HepG2 (cell line): ENCODE measurements at regions not wholly inside any gene's neighbourhood (a gene's known extent, or its start where the extent isn't known, plus 50 kb on each side); places are given as distances from the start of the nearest gene placed in this dataset.

Experiments used
- ATAC-seq: fragments of 200-7000 bp; cut with Tn5 transposase; 3 replicates; pipeline ENCODE4 v1.9.1; 2020; ENCODE audit warnings: mild to moderate bottlenecking, moderate library complexity
- BruUV-seq: library from RNA; stranded (reverse); fragments of 400-500 nt; replicated peaks from 2 replicates; lab custom pipeline; 2021; lab: Mats Ljungman, UMichigan
- CTCF ChIA-PET: fragments of 300-600 bp; formaldehyde crosslinking; extraction: SDS; loops from one replicate; lab custom pipeline; 2021; ENCODE audit warnings: low total read pairs, inconsistent platforms, low intra/inter-chr PET ratio; lab: Yijun Ruan, JAX
- POLR2A ChIA-PET: fragments of 350-600 bp; sonication (Branson Sonifier 250); formaldehyde crosslinking; loops from one replicate; lab custom pipeline; 2020; ENCODE audit warnings: antibody characterized with exemption, inconsistent platforms; lab: Yijun Ruan, JAX
- DNase-seq: peaks from one replicate; pipeline ENCODE4 v3.0.0-alpha.2; 2015; ENCODE audit warnings: low spot score
- FAIRE-seq: peaks from 3 replicates; lab custom pipeline; 2011; peaks lifted over from hg19 to GRCh38; lab: Jason Lieb, UNC
- H2AFZ ChIP-seq: one replicate; pipeline ENCODE4 v1.6.1; 2011; ENCODE audit warnings: low read length, inconsistent platforms
- H3K27ac ChIP-seq: fragments of 300-600 bp; 3 replicates; pipeline ENCODE4 v1.8.0; 2011; ENCODE audit warnings: mixed run types, mild to moderate bottlenecking, mixed read lengths, low read length, inconsistent platforms; ENCODE audit not compliant: insufficient read depth; ENCODE audit errors: extremely low read length
- H3K27me3 ChIP-seq, 2 experiments: fragments of 200-600 bp in 1 of 2; 2 replicates in 1 of 2; 3 replicates in 1 of 2; pipeline versions ENCODE4 v1.6.0 to v1.8.0; 2011; ENCODE audit warnings: low read length in 2 of 2, mild to moderate bottlenecking in 2 of 2, moderate library complexity in 2 of 2, inconsistent platforms in 1 of 2; ENCODE audit not compliant: insufficient read depth in 2 of 2, control insufficient read depth in 1 of 2
- H3K36me3 ChIP-seq, 2 experiments: fragments of 200-600 bp in 1 of 2; replicated peaks in 1 of 2; 2 replicates in 1 of 2; 3 replicates in 1 of 2; pipeline versions ENCODE4 v1.5.1 to v1.8.0; 2011; ENCODE audit warnings: low read length in 2 of 2, inconsistent platforms in 1 of 2; ENCODE audit not compliant: insufficient read depth in 2 of 2, control insufficient read depth in 1 of 2
- H3K4me1 ChIP-seq: 2 replicates; pipeline ENCODE4 v1.5.1; 2012; ENCODE audit warnings: low read length, inconsistent platforms; ENCODE audit not compliant: insufficient read depth
- H3K4me2 ChIP-seq: 2 replicates; pipeline ENCODE4 v1.6.0; 2011; ENCODE audit warnings: low read depth, low read length, inconsistent platforms
- H3K4me3 ChIP-seq, 3 experiments: fragments of 200-600 bp in 1 of 3; sonication (generic), shearing (Covaris generic) in 1 of 3; replicated peaks in 1 of 3; 2 replicates each; pipeline ENCODE4 v1.5.1; 2011 to 2016; ENCODE audit warnings: low read length in 3 of 3, inconsistent platforms in 2 of 3, low read depth in 2 of 3, mild to moderate bottlenecking in 2 of 3, control low read depth in 1 of 3, mixed read lengths in 1 of 3; ENCODE audit not compliant: insufficient read depth in 1 of 3
- H3K79me2 ChIP-seq: one replicate; pipeline ENCODE4 v1.6.1; 2011; ENCODE audit warnings: low read length, inconsistent platforms; ENCODE audit not compliant: insufficient read depth
- H3K9ac ChIP-seq: 2 replicates; pipeline ENCODE4 v1.6.0; 2011; ENCODE audit warnings: mild to moderate bottlenecking, low read depth, low read length, inconsistent platforms; ENCODE audit not compliant: insufficient read depth
- H3K9me3 ChIP-seq: 2 replicates; pipeline ENCODE4 v1.5.1; 2012; ENCODE audit warnings: mild to moderate bottlenecking, low read length
- H4K20me1 ChIP-seq: 2 replicates; pipeline ENCODE4 v1.6.0; 2011; ENCODE audit warnings: inconsistent platforms, mild to moderate bottlenecking, low read length, moderate library complexity; ENCODE audit not compliant: insufficient read depth
- GPN1 ChIP-seq: sonication (generic); formaldehyde crosslinking; IDR thresholded peaks from 2 replicates; pipeline ENCODE4 v1.5.1; 2020; ENCODE audit warnings: missing genetic modification reagents, borderline replicate concordance
- KDM2A ChIP-seq: sonication (generic); formaldehyde crosslinking; IDR thresholded peaks from 2 replicates; pipeline ENCODE4 v1.4.0; 2020; ENCODE audit warnings: low read depth, missing genetic modification reagents, borderline replicate concordance
- RARA ChIP-seq: IDR thresholded peaks from 2 replicates; pipeline ENCODE4 v1.6.1; 2016; ENCODE audit warnings: missing genetic modification reagents, missing compliant biosample characterization
- RORA ChIP-seq: sonication (generic); formaldehyde crosslinking; IDR thresholded peaks from 2 replicates; pipeline ENCODE4 v1.5.0; 2020; ENCODE audit warnings: mild to moderate bottlenecking, missing genetic modification reagents, moderate library complexity
- YEATS4 ChIP-seq: sonication (generic); formaldehyde crosslinking; IDR thresholded peaks from 2 replicates; pipeline ENCODE4 v1.4.0; 2020; ENCODE audit warnings: missing genetic modification reagents, borderline replicate concordance
- ZNF703 ChIP-seq: sonication (generic); formaldehyde crosslinking; IDR thresholded peaks from 2 replicates; pipeline ENCODE4 v1.5.1; 2020; ENCODE audit warnings: missing genetic modification reagents, mild to moderate bottlenecking, moderate library complexity, borderline replicate concordance
- WGBS: methylation state at CpG from one replicate; pipeline ENCODE4 v1.1.6; 2017; ENCODE audit warnings: low lambda C conversion rate; 5-methylcytosine and 5-hydroxymethylcytosine counted together
- in situ Hi-C: cut with HindIII; loops from 2 replicates; pipeline ENCODE4 v1.10.0; 2017; ENCODE audit warnings: low pct_unique_long_range_greater_than_20kb; ENCODE audit not compliant: extremely low pct_ligation_motif_present
- intact Hi-C: fragments of 100-400 bp; cut with micrococcal nuclease; formaldehyde crosslinking; loops from one replicate; pipeline ENCODE4 v1.10.0; 2022; ENCODE audit not compliant: unreplicated experiment

GRCh38 chr5:52378237-52378636, 409.5 kb upstream of the ITGA1 start:
- no peaks in the 10 kb centered on the region for H3K27me3 ChIP-seq
- H4K20me1 ChIP-seq: no peaks in the 10 kb centered on the region
- no peaks in the 10 kb centered on the region for H3K4me1 ChIP-seq
- no TSS peak for BruUV-seq
- H3K79me2 ChIP-seq: no peaks in the 10 kb centered on the region
- H3K4me2 ChIP-seq: no peak overlapping the region
- H2AFZ ChIP-seq: no peak overlapping the region
- intact Hi-C loops: no loop called here
- H3K36me3 ChIP-seq: no peaks in the 10 kb centered on the region
- CTCF ChIA-PET: no interaction called here
- H3K4me3 ChIP-seq: no peak overlapping the region
- DNase-seq (no peak), FAIRE-seq (no peak), ATAC-seq (no peak)
- TF ChIP-seq YEATS4 (CRISPR knock-in tag): no peak
- no peak overlapping the region for H3K9ac ChIP-seq
- POLR2A ChIA-PET: no interaction called here
- H3K27ac ChIP-seq: no peak overlapping the region
- no peaks in the 10 kb centered on the region for H3K9me3 ChIP-seq
- in situ Hi-C loops: no loop called here

DNA sequence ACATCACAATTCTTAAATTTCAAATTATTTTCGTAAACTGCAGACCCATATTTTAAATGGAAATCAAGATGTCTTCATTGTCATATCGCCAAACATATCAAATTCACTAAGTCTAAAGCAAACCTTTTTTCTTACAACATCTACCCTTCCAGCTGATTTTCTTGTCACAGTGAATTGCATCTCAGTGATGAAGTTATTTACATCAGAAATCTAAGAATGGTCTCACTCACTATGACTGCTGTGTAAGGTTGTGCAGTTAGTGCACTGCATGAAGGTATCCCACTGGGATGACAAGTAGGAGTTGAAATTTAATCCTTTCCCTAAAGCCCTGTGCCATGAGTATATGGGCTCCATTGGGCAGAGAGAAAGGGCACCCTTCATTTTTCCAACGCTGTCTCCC, 399.4 kb upstream of the ITGA1 start:
- Histone ChIP-seq H3K27me3 (no peaks in the 10 kb centered on the region; a peak in 1 of 5 replicates), H4K20me1 (no peaks in the 10 kb centered on the region), H3K36me3 (no peaks in the 10 kb centered on the region), H3K79me2 (no peaks in the 10 kb centered on the region), H3K9ac (no peak overlapping the region), H3K9me3 (no peaks in the 10 kb centered on the region), H3K27ac (no peak overlapping the region), H3K4me3 (no peak overlapping the region), H3K4me1 (no peaks in the 10 kb centered on the region), H3K4me2 (no peak overlapping the region), H2AFZ (no peak overlapping the region)
- ATAC-seq: no peak
- no peak for FAIRE-seq
- no TSS peak for BruUV-seq
- CTCF ChIA-PET: no interaction called here
- 0% methylated on average over 3 of the region's 3 CpGs for WGBS
- POLR2A ChIA-PET: no interaction called here
- in situ Hi-C loops: no loop called here
- TF ChIP-seq RORA (no peak), ZNF703 (no peak), KDM2A (CRISPR knock-in tag) (no peak), RARA (CRISPR knock-in tag) (no peak), GPN1 (CRISPR knock-in tag) (no peak)
- DNase-seq: no peak
- intact Hi-C loops: no loop called here
